Stomach smooth muscle (tissue), 2 donors: ENCODE measurements at regions not wholly inside any gene's neighbourhood (a gene's known extent, or its start where the extent isn't known, plus 50 kb on each side); places are given as distances from the start of the nearest gene placed in this dataset.

Experiments
- H3K27ac ChIP-seq: one replicate; pipeline ENCODE4 v1.7.0; 2013; ENCODE audit warnings: mild to moderate bottlenecking, low read length, inconsistent platforms
- H3K27me3 ChIP-seq, 2 donors: one replicate each; pipeline ENCODE4 v1.7.0; 2013; ENCODE audit warnings: low read length in 2 of 2; ENCODE audit not compliant: insufficient read depth in 2 of 2, control insufficient read depth in 1 of 2
- H3K36me3 ChIP-seq, 2 donors: one replicate each; pipeline ENCODE4 v1.7.0; 2013; ENCODE audit warnings: low read length in 2 of 2; ENCODE audit not compliant: control insufficient read depth in 2 of 2, insufficient read depth in 2 of 2
- H3K4me1 ChIP-seq: one replicate; pipeline ENCODE4 v1.7.0; 2013; ENCODE audit warnings: low read length; ENCODE audit not compliant: control insufficient read depth, insufficient read depth
- H3K4me3 ChIP-seq, 2 donors: one replicate each; pipeline ENCODE4 v1.7.0; 2013; ENCODE audit warnings: low read length in 2 of 2
- H3K9ac ChIP-seq, 2 donors: one replicate each; pipeline ENCODE4 v1.7.0; 2013; ENCODE audit warnings: low read length in 2 of 2, mild to moderate bottlenecking in 1 of 2
- H3K9me3 ChIP-seq, 2 donors: one replicate each; pipeline ENCODE4 v1.7.0; 2013; ENCODE audit warnings: low read length in 2 of 2; ENCODE audit not compliant: control insufficient read depth in 2 of 2
- donor health status: healthy.
- donor health status: Pancreatic carcinoma.

- no peak overlapping the region for H3K27ac ChIP-seq
- no peaks in the 10 kb centered on the region for H3K36me3 ChIP-seq
- no peak overlapping the region for H3K4me3 ChIP-seq
- H3K27me3 ChIP-seq = peaks cover 0 to 11% of the 10 kb centered on the region in 2 donors
- no peaks in the 10 kb centered on the region for H3K9me3 ChIP-seq
- no peak overlapping the region for H3K9ac ChIP-seq
- H3K4me1 ChIP-seq = no peaks in the 10 kb centered on the region
Measured at GRCh38 chr2:219692521-219692920, 65.1 kb downstream of the SLC4A3 start.

- no peaks in the 10 kb centered on the region for H3K4me1 ChIP-seq
- no peak overlapping the region for H3K4me3 ChIP-seq
- no peak overlapping the region for H3K9ac ChIP-seq
- H3K9me3 ChIP-seq = no peaks in the 10 kb centered on the region
- peaks cover 0 to 5% of the 10 kb centered on the region in 2 donors for H3K27me3 ChIP-seq
- H3K36me3 ChIP-seq = no peaks in the 10 kb centered on the region
- H3K27ac ChIP-seq = no peak overlapping the region
Measured at GRCh38 chr2:219695145-219695709, 67.8 kb downstream of the SLC4A3 start.

- Histone ChIP-seq H3K36me3 (no peaks in the 10 kb centered on the region), H3K27ac (no peak overlapping the region), H3K4me1 (no peaks in the 10 kb centered on the region), H3K27me3 (peaks cover 0 to 5% of the 10 kb centered on the region in 2 donors), H3K9me3 (no peaks in the 10 kb centered on the region), H3K4me3 (no peak overlapping the region), H3K9ac (no peak overlapping the region)
Measured at GRCh38 chr2:219697811-219698747, 70.6 kb downstream of the SLC4A3 start.

GRCh38 chr2:219698748-219699439 lies 71.5 kb downstream of the SLC4A3 start:
- Histone ChIP-seq H3K9ac (no peak overlapping the region), H3K27me3 (peaks cover 0 to 5% of the 10 kb centered on the region in 2 donors), H3K9me3 (no peaks in the 10 kb centered on the region), H3K36me3 (no peaks in the 10 kb centered on the region), H3K4me3 (no peak overlapping the region), H3K27ac (no peak overlapping the region), H3K4me1 (no peaks in the 10 kb centered on the region)

- H3K27ac ChIP-seq = no peak overlapping the region
Measured at GRCh38 chr2:219699440-219699821, 72.0 kb downstream of the SLC4A3 start.

GRCh38 chr2:219701847-219702634 lies 74.6 kb downstream of the SLC4A3 start:
- no peaks in the 10 kb centered on the region for H3K4me1 ChIP-seq
- no peaks in the 10 kb centered on the region for H3K27me3 ChIP-seq
- no peaks in the 10 kb centered on the region for H3K36me3 ChIP-seq
- peak overlapping the region in 1 of 2 donors; percentile 1 for H3K4me3 ChIP-seq
- H3K9ac ChIP-seq = no peak overlapping the region
- no peak overlapping the region for H3K27ac ChIP-seq
- H3K9me3 ChIP-seq = no peaks in the 10 kb centered on the region

More at GRCh38 chr2:219699440-219699821, 72.0 kb downstream of the SLC4A3 start:
- Histone ChIP-seq H3K9me3 (no peaks in the 10 kb centered on the region), H3K9ac (no peak overlapping the region), H3K27me3 (peaks cover 0 to 5% of the 10 kb centered on the region in 2 donors), H3K4me1 (no peaks in the 10 kb centered on the region), H3K36me3 (no peaks in the 10 kb centered on the region), H3K4me3 (no peak overlapping the region)

DNA sequence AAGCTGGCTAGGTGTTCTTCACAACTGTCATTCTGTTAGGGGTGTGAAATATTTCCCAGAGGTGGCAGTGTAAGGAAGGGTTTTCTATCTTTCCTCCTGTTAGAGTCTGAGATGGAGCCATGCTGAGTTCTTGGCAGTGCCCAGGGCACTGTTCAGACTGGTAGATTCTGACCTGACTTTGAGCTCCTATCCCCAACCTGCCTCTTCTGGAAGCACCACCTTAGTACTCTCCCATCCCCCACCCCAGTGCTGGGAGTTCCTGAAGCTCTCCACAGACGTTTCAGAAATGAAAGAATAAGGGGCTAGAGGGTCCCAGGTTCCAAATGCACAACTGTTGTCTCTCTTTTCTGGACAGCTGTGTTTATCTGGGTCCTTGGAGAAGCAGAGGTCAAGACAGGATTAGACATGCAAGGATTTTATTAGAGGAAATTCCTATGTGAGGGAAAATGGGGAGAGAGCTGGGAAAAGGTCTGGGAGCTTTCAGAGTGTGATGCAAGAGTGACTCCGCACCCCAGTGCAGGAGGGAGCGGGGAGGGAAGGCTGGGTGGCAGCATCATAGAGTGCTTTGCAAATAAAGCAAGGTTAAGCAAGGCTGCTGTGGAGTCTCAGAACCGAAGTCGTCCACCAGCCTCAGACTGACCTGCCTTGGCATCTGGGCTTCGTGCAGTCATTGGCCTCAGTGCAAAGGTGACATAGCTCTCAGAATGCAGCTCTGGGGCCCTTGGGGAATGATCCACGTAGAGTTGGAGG lies 75.5 kb downstream of the SLC4A3 start:
- no peaks in the 10 kb centered on the region for H3K4me1 ChIP-seq
- H3K9ac ChIP-seq = no peak overlapping the region
- H3K36me3 ChIP-seq = no peaks in the 10 kb centered on the region
- no peaks in the 10 kb centered on the region for H3K27me3 ChIP-seq
- no peaks in the 10 kb centered on the region for H3K9me3 ChIP-seq
- no peak overlapping the region for H3K27ac ChIP-seq
- H3K4me3 ChIP-seq = no peak overlapping the region

- Histone ChIP-seq H3K27me3 (no peaks in the 10 kb centered on the region), H3K4me3 (no peak overlapping the region), H3K27ac (no peak overlapping the region), H3K36me3 (no peaks in the 10 kb centered on the region), H3K4me1 (no peaks in the 10 kb centered on the region), H3K9ac (no peak overlapping the region), H3K9me3 (no peaks in the 10 kb centered on the region)
Measured at GRCh38 chr2:219704878-219705277, 77.4 kb downstream of the SLC4A3 start.

DNA sequence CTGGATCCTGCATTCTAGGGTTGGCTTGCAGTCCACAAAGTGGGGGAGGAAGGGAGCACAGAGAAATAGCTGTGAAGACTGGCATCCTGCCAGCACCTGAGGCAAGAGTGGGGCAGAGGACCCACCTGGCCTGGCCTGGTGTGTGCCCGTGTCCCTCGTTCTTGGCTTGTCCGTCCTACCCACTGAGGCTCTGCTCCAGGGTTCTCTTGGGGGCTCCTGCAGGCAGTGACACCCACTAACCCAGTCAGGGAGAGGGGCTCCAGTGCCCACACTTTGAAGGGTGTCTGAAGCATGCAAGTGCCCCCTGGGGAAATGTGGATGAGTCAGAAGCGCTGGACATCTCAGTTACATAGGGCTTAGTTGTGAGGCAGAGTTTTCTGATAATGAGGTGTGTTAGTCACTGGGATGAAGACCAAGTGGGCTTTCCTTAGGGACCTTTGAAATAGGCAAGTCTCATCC lies 79.4 kb downstream of the SLC4A3 start:
- Histone ChIP-seq H3K27ac (no peak overlapping the region), H3K9me3 (no peaks in the 10 kb centered on the region), H3K4me1 (no peaks in the 10 kb centered on the region), H3K27me3 (no peaks in the 10 kb centered on the region), H3K4me3 (no peak overlapping the region), H3K36me3 (no peaks in the 10 kb centered on the region), H3K9ac (no peak overlapping the region)
